HG03457 (cell line): ENCODE measurements at regions not wholly inside any gene's neighbourhood (a gene's known extent, or its start where the extent isn't known, plus 50 kb on each side); places are given as distances from the start of the nearest gene placed in this dataset.

Experiments used
- ATAC-seq: cut with Tn5 transposase; IDR thresholded peaks from one replicate; pipeline ENCODE4 v1.9.1; 2021; ENCODE audit warnings: moderate number of reproducible peaks; ENCODE audit not compliant: unreplicated experiment

DNA sequence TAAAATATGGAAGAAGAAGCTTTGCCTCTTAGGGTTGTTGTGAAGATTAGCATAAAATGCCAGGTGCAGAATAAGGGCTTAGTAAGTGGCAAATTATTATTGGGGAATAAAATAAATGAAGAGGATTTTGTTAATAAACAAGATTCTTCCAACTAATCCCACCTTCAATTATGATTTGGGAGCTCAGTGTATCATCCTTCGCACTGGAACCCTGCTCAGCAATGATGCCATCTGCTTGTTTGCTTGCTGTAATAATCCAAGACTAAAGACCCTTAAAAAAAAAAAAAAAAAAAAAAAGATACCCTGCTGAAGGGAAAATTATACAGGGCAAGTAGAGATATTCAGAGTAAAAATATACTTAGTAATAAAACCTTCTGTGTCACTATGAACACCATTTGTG is 62.0 kb upstream of the RREB1 start:
- ATAC-seq = no peak

DNA sequence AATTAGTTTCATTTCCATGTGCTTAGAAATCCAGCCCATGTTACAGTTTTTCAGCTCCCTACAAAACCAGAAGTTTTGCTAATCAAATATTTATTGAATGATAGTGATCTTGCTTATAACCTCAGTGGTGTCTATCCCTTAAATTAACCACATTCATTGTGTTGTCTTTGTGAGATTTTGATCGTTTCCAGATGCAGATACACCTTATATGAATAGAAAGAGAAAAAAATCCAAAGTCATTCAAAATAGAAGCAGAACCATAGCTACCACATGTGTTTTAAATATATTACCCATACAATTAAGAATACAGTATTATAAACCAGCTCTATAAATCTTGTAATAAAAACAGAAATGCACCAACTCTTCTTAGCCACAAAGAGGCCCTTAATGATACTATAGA is 60.6 kb upstream of the RREB1 start:
- ATAC-seq = no peak

DNA sequence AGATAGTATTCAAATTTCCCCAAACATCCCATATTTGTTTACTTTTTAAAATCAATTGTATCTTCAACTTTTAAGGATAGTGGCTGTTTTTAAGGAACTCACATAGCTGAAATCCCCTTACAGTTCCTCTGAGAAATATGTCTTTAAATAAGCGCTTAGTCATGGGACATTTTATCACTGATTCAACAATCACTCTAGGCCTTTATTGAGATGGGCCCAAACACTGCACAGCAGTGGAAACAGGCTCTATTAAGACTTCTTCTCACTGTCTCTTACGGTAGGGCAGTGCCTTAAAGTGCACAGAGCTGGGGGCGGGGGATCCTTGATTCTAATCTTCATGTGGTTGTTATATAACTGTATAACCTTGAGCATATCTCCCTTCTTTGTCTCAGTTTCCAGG is 59.8 kb upstream of the RREB1 start:
- no peak for ATAC-seq

DNA sequence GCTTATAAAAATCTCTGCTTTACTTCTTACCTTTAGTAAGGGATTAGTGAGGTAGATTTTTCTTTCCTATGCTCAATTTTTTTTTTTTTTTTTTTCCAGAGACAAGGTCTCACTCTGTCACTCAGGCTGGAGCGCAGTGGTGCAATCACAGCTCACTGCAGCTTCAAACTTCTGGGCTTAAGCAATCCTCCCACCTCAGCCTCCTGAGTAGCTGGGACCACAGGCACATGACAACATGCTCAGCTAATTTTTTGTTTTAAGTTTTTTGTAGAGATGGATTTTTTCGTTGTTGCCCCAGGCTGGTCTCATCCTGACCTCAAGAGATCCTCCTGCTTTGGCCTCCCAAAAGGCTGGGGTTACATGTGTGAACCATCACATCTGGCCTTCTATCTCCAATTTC is 58.9 kb upstream of the RREB1 start:
- ATAC-seq = no peak

DNA sequence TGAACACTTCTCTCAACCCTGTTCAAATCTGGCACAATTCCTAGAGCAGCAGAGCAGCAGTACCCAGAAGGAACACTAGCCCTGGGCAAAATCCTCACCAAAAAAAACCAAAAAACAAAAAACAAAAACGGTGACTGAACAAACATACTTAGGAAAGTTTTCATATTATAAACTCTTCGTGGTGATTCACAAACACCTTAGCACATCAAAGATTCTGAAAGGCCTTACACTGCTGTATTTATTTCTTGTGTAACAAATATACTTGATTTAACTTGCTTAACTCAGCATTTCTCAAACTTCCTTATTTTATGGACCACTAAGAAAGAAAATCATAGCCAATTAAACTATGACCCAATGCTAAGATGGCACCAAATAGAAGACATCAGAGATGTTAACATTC is 57.8 kb upstream of the RREB1 start:
- no peak for ATAC-seq

DNA sequence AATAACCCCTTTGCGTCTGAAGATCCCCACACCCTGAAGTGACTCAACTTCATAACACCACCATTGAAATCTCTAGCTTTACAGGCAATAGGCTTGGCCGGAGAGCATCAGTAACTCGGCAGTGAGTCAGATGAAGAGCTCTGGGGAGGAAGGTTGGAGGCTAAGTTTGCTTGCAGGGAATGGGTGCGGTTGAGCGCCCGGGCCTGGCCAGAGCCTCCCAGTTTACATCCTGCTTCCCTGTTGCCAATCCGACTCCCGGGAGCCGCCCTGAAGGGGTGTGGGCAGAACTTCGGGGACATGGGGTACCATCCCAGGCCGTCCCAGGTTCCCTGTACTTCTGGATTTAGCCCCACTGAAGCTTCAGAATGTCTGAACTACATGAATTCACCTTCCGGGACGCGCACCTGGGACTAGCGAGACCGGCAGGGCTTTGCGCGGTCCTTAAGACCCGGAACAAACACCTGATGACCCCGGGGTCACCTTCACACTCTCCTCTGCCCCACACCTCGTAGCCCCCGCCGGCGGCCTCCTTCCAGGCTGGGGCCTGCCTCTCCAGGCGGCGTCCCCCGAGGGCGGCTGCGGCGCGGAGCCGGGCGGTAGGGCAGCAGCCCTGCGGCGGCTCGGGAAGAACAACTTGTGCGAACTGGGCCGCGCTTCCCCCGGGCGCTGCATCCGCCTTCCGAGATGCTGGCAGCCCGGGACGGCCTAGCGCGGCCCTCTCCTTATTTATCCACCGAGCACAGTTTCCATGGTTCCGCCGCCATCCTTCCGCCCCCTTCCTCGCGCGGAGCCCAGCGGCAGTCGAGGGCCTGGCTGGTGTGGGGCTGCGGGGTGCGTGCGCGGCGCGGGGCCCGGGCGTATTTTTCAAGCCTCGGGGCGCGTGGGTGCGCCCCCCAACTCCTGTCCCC is 56.6 kb upstream of the RREB1 start:
- ATAC-seq = no peak

DNA sequence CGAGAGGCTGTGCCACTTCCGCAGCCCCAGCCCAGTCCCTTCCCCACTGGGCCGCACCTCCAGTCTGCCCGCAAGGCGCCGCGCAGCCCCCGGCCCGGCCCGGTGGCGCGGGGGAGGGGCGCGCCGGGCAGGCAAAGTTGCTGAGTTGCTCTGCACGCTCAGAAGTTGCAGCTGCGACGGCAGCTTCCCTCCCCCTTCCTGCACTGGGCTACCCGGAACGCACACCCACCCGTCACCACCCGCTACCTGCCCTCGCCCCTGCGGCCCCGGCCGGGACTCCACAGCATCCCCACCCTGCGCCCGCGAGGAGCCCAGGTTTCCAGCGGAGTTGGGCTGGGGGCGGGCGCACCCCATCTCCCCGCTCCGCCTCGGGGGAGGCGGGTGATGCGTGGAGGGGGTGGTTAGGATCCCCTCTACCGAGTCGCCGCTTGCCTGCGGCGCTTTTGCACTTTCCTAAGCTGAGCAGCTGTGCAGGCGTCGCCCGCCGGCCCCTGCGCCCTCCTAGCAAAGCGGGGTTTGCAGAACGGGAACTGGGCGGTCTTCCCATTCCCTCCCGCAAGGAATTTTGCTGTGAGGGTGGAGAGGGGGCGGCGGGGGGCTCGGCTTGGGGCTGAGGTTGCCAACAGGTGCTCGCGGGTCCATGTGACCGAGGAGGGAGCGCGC is 55.9 kb upstream of the RREB1 start:
- ATAC-seq = no peak

DNA sequence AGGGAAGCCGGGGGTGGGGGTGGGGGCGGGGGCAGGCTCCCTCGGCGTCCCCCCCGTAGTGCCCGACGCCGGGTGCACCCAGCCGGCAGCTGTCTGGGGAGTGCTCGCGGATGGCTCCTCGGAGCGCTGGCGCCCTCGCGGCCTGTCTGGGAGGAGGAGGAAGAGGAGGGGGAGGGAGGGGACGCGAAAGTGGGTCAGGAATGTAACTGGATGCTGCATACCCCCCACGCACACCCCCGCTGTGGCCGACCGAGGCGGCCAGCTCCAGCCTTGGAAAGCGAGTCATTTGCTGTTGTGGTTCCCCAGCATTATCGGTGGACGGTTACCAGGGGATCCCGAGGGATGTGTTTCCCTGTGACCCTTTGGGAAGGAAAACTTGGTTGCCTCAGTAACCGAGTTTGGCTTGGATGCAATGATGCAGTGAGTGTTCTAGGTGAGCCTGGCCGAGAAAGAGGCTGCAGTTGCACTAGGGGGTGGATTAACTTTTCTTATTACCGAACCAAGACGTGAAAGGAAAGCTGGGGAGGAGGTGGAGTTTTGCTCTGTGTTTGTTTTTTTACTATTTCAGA is 55.2 kb upstream of the RREB1 start:
- ATAC-seq = no peak

DNA sequence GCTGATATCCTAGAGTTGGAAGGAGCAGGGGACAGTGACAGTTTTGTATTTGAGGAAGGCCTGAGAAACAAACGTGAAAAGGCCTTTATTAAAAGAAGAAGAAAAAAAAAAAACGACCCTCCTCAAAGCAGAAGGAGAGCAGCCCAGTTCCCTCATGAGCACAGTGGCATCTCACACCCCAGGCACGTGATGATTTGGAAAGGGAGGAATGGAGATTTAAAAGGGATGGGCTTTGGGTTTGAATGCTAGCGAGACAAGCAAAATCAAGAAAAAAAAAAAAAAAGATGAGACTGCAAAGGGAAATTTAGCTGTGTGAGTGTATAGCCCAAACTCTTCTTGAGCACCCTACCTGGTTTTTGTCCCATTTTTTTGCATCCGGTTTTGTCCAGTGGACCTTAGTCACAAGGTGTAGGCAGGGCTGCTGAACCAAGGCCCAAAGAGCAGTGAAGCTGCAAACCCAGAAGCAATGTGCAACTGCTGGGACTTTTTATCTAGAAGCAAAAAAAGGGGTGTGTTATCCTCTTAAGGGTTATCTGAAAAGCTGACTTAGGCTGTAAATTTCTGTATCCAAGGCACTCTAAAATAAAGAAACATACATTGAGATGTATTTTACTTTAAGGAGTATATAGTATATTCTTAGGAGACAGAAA is 54.5 kb upstream of the RREB1 start:
- no peak for ATAC-seq
